ENCODE measurements at regions not wholly inside any gene's neighbourhood (a gene's known extent, or its start where the extent isn't known, plus 50 kb on each side); places are given as distances from the start of the nearest gene placed in this dataset.

DNA sequence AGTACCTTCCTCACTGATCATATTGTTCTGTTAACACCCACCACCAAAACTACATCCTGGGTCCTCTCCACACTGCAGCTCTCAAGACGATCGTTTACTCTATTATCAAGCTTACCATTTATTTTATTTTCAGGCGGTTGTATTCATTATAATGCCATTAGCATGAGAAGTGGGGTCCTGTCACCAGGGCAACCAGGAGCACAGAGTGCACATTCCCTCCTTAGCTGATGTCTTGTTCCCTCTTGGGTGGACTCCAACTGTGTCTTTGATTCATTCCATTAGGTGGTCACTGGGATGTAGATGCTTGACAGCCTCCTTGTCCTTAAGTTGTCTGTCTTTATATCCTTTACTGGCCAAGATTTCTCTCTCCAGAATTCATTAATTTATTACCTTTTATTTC, 965.9 kb upstream of the EEF2KMT start:
- Histone ChIP-seq H3K4me1 (ENCODE audit: insufficient read depth, low read length) (no peaks in the 10 kb centered on the region), H4K20me1 (ENCODE audit: insufficient read depth, low read length) (no peaks in the 10 kb centered on the region), H2AFZ (ENCODE audit: low read length) (no peak overlapping the region), H3K9ac (ENCODE audit: insufficient read depth, low read depth, low read length) (no peak overlapping the region), H3K9me3 (ENCODE audit: low read length) (no peaks in the 10 kb centered on the region), H3K27me3 (ENCODE audit: control insufficient read depth in 1 of 2, insufficient read depth in 2 of 2, low read length in 2 of 2) (peaks cover 0 to 4% of the 10 kb centered on the region in 2 experiments; a peak in 1 of 5 replicates), H3K79me2 (ENCODE audit: insufficient read depth, low read length) (no peaks in the 10 kb centered on the region), H3K4me2 (ENCODE audit: low read depth, low read length) (no peak overlapping the region), H3K36me3 (replicated peaks in 1 of 2; ENCODE audit: control insufficient read depth in 1 of 2, insufficient read depth in 2 of 2, low read length in 2 of 2) (no peaks in the 10 kb centered on the region), H3K4me3 (replicated peaks in 1 of 3; ENCODE audit: insufficient read depth in 1 of 3, low read depth in 2 of 3, low read length in 3 of 3) (no peak overlapping the region), H3K27ac (ENCODE audit: extremely low read length, insufficient read depth, low read length) (no peak overlapping the region)
- TF ChIP-seq HMGA1 (CRISPR knock-in tag; conservative IDR thresholded peaks at IDR 0.05) (no peak), ZNF431 (CRISPR knock-in tag; IDR thresholded peaks at IDR 0.05; ENCODE audit: borderline replicate concordance, low read depth) (no peak), TRIM24 (CRISPR knock-in tag; IDR thresholded peaks at IDR 0.05) (no peak), ZNF292 (CRISPR knock-in tag; IDR thresholded peaks at IDR 0.05; ENCODE audit: borderline replicate concordance, low read depth) (no peak), ZBTB21 (CRISPR knock-in tag; IDR thresholded peaks at IDR 0.05) (no peak), SIX4 (CRISPR knock-in tag; IDR thresholded peaks at IDR 0.05) (no peak)
- in situ Hi-C loops (cut with HindIII; ENCODE audit: extremely low pct_ligation_motif_present, low pct_unique_long_range_greater_than_20kb) (no loop called here), intact Hi-C loops (cut with micrococcal nuclease; ENCODE audit: unreplicated experiment) (no loop called here)
- no TSS peak for BruUV-seq (replicated peaks)
- ATAC-seq: no peak
- ChIA-PET CTCF (ENCODE audit: low intra/inter-chr PET ratio, low total read pairs) (no interaction called here), POLR2A (no interaction called here)
- FAIRE-seq: no peak
- WGBS (ENCODE audit: low lambda C conversion rate): 0% methylated on average over 3 of the region's 3 CpGs
- DNase-seq (ENCODE audit: low spot score): no peak

DNA sequence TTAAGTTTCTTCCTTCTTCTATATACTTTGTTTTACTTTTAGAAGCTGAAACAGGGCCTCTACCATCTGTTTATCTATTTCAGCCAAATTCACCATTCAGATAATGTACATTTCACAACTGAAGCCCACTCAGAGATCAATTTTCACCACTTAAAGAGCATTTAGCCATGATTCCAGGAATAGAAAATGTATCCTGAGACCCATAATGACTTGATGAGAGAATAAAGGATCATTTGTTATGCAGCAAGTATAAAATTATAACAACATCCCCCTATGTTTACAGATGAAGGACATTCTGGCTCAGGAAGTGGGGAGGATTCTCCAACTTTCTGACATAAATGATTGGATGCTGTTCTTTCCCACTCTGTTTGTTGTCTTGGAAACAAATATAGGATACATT, 962.1 kb upstream of the EEF2KMT start:
- in situ Hi-C loops (cut with HindIII; ENCODE audit: extremely low pct_ligation_motif_present, low pct_unique_long_range_greater_than_20kb): no loop called here
- CTCF ChIA-PET (ENCODE audit: low intra/inter-chr PET ratio, low total read pairs): no interaction called here
- intact Hi-C loops (cut with micrococcal nuclease; ENCODE audit: unreplicated experiment): no loop called here
- Histone ChIP-seq H3K4me2 (ENCODE audit: low read depth, low read length) (no peak overlapping the region), H3K4me3 (replicated peaks in 1 of 3; ENCODE audit: insufficient read depth in 1 of 3, low read depth in 2 of 3, low read length in 3 of 3) (no peak overlapping the region), H3K9me3 (ENCODE audit: low read length) (no peaks in the 10 kb centered on the region), H3K9ac (ENCODE audit: insufficient read depth, low read depth, low read length) (no peak overlapping the region), H4K20me1 (ENCODE audit: insufficient read depth, low read length) (no peaks in the 10 kb centered on the region), H3K27ac (ENCODE audit: extremely low read length, insufficient read depth, low read length) (no peak overlapping the region), H3K79me2 (ENCODE audit: insufficient read depth, low read length) (no peaks in the 10 kb centered on the region), H2AFZ (ENCODE audit: low read length) (no peak overlapping the region), H3K4me1 (ENCODE audit: insufficient read depth, low read length) (no peaks in the 10 kb centered on the region), H3K36me3 (replicated peaks in 1 of 2; ENCODE audit: control insufficient read depth in 1 of 2, insufficient read depth in 2 of 2, low read length in 2 of 2) (no peaks in the 10 kb centered on the region), H3K27me3 (ENCODE audit: control insufficient read depth in 1 of 2, insufficient read depth in 2 of 2, low read length in 2 of 2) (no peaks in the 10 kb centered on the region)
- no peak for FAIRE-seq
- ATAC-seq: no peak
- POLR2A ChIA-PET: no interaction called here
- TF ChIP-seq ADNP (CRISPR knock-in tag; IDR thresholded peaks at IDR 0.05) (no peak), ZNF225 (CRISPR knock-in tag; IDR thresholded peaks at IDR 0.05) (no peak), PCBP1 (IDR thresholded peaks at IDR 0.05; ENCODE audit: borderline replicate concordance, low read depth, low read length) (no peak), MIER2 (CRISPR knock-in tag; IDR thresholded peaks at IDR 0.05) (no peak), ZNF569 (CRISPR knock-in tag; IDR thresholded peaks at IDR 0.05; ENCODE audit: borderline replicate concordance) (no peak), ZNF382 (CRISPR knock-in tag; IDR thresholded peaks at IDR 0.05; ENCODE audit: borderline replicate concordance) (no peak), ZNF839 (CRISPR knock-in tag; IDR thresholded peaks at IDR 0.05; ENCODE audit: borderline replicate concordance) (no peak), ZNF563 (CRISPR knock-in tag; IDR thresholded peaks at IDR 0.05) (no peak)
- no TSS peak for BruUV-seq (replicated peaks)
- no peak for DNase-seq (ENCODE audit: low spot score)

Measured in HepG2 (cell line).